NCI-H2029 treated with DMSO at 0.1 percent for 48 hours (cell line): ENCODE measurements at regions not wholly inside any gene's neighbourhood (a gene's known extent, or its start where the extent isn't known, plus 50 kb on each side); places are given as distances from the start of the nearest gene placed in this dataset.

Experiments used
- DNase-seq: peaks from one replicate; lab custom pipeline; 2025; lab: John Stamatoyannopoulos, UW

- DNase-seq, result no peak
Measured at GRCh38 chr12:91241756-91242155, 59.1 kb upstream of the DCN start.

DNA sequence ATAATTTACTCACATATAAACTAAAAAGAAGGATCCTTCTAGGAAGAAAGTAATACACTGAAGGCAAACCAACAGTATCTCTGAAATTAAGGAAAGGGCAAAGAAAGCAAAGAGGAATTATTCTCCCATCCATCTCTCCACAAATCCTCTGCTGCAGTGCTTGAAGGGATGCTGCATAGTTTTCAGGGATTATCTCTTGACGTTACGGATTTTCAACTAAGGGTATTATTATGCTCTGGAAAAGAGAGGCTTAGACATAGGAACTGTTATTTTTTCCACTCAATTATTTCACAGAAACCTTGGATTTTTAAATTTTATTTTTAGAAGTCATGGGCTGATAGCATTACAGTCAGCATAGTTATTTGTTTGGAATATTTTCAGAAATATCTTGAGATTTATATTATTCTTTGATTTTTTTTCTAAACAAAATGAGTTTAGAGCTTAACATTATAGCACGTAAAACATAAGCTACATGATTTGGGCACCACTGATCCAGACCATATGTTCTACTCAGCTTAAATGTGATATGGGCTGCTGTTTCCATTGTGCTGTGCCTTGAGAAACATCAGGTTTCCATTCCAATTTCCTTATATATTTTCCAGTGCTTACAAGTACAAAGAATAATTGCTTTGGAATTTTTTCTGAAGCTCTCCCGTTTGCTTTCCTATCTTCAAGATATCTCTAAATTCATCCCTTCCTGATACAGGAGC lies 57.9 kb upstream of the DCN start:
- no peak for DNase-seq

DNA sequence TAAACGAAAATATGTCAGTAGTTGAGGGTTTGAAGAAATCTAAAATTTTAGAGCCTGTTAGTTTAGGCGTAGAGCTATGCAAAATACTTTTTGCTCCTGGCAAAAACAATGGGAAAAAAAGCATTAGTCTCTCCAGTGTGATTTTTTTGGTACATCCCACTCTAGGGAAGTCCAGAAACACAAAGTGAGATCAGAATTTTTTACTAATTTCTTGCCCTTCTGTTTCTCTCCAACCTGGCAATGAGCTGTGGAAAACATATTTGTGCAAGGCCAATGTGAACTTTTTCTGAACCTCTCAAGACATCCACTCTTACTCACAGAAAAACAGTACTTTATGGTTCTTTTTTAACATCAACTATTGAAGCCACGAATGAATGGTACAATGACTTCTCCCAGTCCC lies 56.9 kb upstream of the DCN start:
- DNase-seq, result no peak
